NCI-H226 (cell line): ENCODE measurements at regions not wholly inside any gene's neighbourhood (a gene's known extent, or its start where the extent isn't known, plus 50 kb on each side); places are given as distances from the start of the nearest gene placed in this dataset.

Experiments
- DNase-seq: peaks from one replicate; pipeline ENCODE4 v3.0.0-alpha.2; 2015

GRCh38 chr17:77001487-77001886 lies 133.3 kb downstream of the MGAT5B start:
- DNase-seq: no peak

DNA sequence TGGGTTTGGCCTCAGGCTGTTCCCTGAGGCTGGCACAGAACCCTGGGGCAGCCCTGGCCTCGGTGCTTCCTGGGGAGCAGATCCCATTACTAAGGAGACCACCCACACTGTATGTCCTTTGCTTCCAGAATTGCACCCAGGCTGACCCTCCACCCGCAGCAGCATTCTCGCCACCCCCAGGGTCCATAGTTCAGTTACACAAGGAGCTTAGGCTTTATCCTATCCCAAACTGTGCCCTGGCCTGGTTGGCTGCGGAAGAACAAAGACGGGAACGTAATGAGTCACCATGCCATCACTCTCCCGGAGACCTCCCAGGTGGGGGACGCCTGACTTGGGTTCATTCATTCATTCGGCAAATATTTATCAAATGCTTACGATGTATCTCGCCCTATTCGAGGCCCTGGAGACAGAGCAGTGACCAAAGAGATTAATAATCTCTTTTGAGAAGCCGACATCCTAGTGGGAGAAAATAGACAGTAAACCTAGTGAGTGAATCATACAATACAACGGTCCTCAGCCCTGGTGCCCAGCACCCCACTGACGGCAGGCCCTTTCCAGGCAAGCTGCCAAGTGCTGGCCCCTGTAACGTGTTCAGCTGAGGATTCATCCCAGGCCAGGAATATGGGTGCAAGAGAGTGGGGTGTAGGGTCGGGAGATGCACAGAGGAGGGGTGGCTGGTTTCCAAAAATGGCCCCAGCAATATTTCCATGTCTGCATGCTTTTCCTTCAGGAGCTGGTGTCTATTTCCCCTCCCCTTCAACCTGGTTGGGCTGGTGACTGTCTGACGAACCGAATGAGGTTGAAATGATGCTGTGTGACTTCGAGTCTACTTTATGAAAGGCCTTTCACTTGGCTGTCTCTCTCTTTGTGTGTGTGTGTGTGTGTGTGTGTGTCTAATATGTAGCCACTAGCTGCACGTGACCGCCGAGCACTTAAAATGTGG lies 134.2 kb downstream of the MGAT5B start:
- DNase-seq: peak; percentile 87

DNA sequence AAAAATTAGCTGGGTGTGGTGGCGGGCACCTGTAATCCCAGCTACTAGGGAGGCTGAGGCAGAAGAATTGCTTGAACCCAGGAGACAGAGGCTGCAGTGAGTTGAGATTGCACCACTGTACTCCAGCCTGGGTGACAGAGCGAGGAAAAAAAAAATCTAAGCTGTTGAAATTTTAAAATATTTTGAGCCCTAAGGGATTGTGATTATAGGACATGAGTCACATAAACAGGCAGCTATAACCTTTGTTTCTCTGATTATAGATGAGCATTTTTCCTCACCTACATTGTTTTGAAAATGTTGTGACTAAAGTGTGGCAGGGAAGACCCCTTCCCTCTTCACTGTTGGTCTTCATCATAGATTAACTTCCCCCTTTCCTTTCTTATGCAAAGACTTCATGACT lies 135.5 kb downstream of the MGAT5B start:
- no peak for DNase-seq

GRCh38 chr17:77006971-77007649 lies 133.7 kb upstream of the SEC14L1 start:
- no peak for DNase-seq

DNA sequence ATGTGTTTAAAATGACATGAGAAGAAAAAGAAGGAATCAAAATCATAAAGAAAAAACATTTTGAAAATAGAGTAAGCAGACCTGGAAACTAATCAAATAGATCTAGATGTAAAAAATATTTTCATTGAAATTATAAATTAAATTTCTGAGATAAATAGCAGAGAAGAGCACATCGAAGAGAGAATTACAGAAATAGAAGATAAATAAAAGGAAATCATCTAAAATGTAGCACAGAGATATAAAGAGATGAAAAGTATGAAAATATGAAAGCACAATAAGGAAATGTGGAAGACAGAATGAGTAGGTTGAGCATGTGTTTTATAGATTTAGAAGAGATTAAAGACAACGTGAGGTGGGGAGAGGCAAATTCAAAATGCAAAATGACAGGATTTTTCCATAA lies 130.9 kb upstream of the SEC14L1 start:
- no peak for DNase-seq

- no peak for DNase-seq
These were observed 130.1 kb upstream of the SEC14L1 start for GRCh38 chr17:77010667-77011066.

- peak; percentile 17 for DNase-seq
These were observed 129.4 kb upstream of the SEC14L1 start for GRCh38 chr17:77011173-77012011.

DNA sequence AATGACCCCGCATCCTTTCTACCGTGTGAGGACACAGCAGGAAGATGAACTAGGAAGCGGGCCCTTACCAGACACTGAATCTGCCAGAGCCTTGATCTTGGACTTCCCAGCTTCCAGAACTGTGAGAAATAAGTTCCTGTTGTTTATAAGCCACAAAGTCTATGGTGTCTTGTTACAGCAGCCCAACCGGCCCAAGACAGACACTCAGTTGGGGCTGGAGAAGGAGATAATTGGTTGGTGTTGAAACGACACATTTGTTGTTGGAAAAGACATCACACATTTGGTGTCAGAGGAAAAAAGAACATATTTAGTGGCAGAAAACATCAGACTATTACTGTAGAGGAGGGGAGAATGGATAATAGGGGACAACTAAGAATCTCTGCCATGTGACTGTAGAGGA lies 122.3 kb upstream of the SEC14L1 start:
- DNase-seq: no peak

DNA sequence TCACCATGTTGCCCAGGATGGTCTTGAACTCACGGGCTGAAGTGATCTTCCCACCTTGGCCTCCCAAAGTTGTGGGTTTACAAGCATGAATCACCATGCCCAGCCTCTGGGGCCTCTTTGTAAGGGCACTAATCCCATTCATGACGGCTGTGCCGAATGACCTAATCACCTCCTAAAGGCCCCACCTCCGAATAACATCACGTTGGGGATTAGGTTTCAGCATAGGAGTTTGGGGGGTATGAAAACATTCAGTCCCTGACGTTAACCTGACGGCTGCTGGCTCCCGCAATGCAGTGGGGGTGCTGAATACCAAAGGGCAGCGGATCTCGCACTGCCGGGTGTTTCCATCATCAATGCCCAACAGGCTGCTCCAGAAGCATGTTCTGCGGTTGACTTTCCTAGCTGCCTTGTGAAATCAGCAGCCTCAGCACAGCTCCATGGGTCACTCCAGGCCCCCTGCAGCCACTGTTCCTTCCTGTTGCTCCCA lies 120.8 kb upstream of the SEC14L1 start:
- no peak for DNase-seq

GRCh38 chr17:77020973-77021372 lies 119.8 kb upstream of the SEC14L1 start:
- DNase-seq: no peak

DNA sequence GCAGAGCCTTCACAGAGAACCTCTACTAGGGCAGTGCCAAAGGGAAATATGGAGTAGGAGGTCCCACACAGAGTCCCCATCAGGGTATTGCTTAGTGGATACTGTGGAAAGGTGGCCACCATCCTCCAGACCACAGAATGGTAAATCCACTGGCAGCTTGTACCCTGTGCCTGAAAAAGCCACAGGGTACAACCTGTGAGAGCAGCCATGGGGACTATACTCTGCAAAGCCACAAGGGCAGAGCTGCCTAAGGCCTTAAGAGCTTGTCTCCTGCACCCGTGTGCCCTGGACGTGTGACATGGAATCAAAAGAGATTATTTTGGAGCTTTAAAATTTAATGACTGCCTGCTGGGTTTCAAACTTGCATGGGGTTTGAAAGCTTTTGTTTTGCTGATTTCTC lies 118.0 kb upstream of the SEC14L1 start:
- DNase-seq: no peak

DNA sequence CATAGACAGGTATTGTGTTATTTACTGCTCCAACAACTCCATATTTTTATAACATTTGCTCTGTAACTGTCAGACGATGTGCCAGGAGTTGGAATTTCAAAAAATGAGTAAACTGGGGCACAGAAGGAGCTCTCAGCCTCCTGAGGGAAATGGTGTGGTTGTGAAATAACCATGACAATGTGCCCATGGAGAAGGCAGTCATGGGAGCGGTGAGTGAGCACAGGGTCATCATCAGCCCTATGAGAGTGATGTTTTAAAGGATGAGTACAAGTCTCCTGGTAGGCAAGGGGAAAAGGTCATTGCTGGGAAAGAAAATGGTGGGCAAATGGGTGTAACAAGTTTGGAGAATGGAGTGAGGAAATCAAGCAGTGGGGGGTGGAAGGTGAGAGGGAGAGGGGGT lies 115.0 kb upstream of the SEC14L1 start:
- no peak for DNase-seq

- DNase-seq: no peak
These were observed 113.4 kb upstream of the SEC14L1 start for GRCh38 chr17:77027271-77027889.

- no peak for DNase-seq
These were observed 111.9 kb upstream of the SEC14L1 start for GRCh38 chr17:77028900-77029299.

- DNase-seq: no peak
These were observed 107.8 kb upstream of the SEC14L1 start for GRCh38 chr17:77032929-77033328.

- no peak for DNase-seq
These were observed 106.8 kb upstream of the SEC14L1 start for GRCh38 chr17:77033892-77034404.

DNA sequence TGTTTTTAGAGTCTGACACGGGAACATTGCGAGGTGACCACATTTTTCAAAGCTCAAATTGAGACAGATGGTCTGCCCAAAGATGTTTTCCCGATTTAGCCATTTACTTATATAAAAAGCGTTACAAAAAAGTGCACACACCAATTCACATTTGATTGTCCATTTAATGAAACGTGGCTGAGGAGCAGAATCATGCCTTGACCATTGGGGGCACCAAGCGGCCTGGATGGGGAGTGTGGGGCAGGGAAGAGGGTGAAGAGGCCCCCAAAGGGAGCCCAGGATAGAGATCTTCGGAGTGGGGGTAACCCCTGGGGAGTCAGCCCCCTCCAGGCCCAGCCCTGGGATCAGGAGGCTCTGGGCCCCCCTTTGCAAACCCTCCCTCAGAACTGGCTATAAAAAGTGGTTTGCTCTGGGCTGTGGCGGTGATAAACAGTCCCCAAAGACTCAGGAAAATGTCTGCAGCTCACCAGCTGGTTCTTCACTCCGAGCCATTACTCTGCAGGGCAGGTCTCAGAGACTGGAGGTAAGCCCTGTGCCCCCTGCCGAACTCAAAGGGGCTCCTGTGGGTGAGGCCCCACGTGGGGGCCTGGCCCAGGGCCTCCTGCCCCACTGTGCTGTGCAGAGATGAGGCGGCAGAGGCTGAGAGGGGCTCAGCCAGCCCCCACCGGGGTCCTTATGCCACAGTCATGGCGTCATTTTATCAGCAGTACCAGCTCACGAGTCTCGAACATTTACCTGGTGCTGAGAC lies 105.9 kb upstream of the SEC14L1 start:
- no peak for DNase-seq

GRCh38 chr17:77035526-77035925 lies 105.2 kb upstream of the SEC14L1 start:
- no peak for DNase-seq

GRCh38 chr17:77036136-77036840 lies 104.5 kb upstream of the SEC14L1 start:
- no peak for DNase-seq

DNA sequence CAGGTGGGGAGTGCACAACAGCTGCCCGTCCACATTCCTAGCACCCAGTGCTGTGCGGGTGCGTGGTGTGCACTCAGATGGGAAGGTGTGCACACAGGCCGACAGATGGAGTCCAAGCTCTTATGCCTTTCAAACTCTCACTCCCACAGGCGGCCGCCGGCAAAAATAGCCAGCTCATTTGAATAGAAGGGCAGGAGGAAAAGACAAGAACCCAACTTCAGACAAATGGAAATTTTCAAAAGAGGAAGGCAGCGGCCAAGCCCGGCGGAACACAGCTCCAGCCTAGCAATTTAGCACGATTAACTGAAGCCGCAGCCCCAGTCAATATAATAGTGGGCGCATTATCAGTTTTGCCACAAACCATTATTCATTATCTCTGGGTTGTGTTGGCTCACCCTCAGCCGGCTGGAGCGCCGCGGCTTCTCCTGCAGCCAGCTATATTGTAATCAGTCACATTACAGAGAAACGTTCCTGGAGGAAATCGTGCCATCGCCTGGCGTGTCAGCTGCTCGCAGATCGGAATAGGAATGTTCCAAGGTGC lies 103.9 kb upstream of the SEC14L1 start:
- peak; percentile 45 for DNase-seq

- no peak for DNase-seq
These were observed 102.8 kb upstream of the SEC14L1 start for GRCh38 chr17:77037943-77038342.
